ENCODE measurements at regions not wholly inside any gene's neighbourhood (a gene's known extent, or its start where the extent isn't known, plus 50 kb on each side); places are given as distances from the start of the nearest gene placed in this dataset.
"Not testable (repeated sequence)": the region's sequence is repeated elsewhere in the genome, so short reads cannot be mapped to it uniquely, and the experiment has no call there.

GRCh38 chr22:44628835-44629234 lies 73.2 kb upstream of the PRR5 start:
- no peak for DNase-seq

GRCh38 chr22:44628273-44628672 lies 73.7 kb upstream of the PRR5 start:
- no peak for DNase-seq

- DNase-seq: no peak
Observed at GRCh38 chr22:44627521-44628139, 74.4 kb upstream of the PRR5 start.

GRCh38 chr22:44625981-44626687 lies 75.9 kb upstream of the PRR5 start:
- no peak for DNase-seq

- no peak for DNase-seq
Observed at GRCh38 chr22:44625421-44625760, 76.6 kb upstream of the PRR5 start.

- no peak for DNase-seq
Observed at GRCh38 chr22:44624689-44625420, 77.1 kb upstream of the PRR5 start.

GRCh38 chr22:44623771-44624510 lies 78.1 kb upstream of the PRR5 start:
- no peak for DNase-seq

- DNase-seq: no peak
Observed at GRCh38 chr22:44622679-44623078, 79.3 kb upstream of the PRR5 start.

- no peak for DNase-seq
Observed at GRCh38 chr22:44622147-44622427, 79.9 kb upstream of the PRR5 start.

GRCh38 chr22:44621401-44622146 lies 80.4 kb upstream of the PRR5 start:
- DNase-seq: no peak

- no peak for DNase-seq
Observed at GRCh38 chr22:44620841-44621257, 81.2 kb upstream of the PRR5 start.

GRCh38 chr22:44620129-44620840 lies 81.7 kb upstream of the PRR5 start:
- DNase-seq: no peak

- not testable (repeated sequence) for DNase-seq
Observed at GRCh38 chr22:44619560-44620128, 82.4 kb upstream of the PRR5 start.

- DNase-seq: not testable (repeated sequence)
Observed at GRCh38 chr22:44618910-44619309, 83.1 kb upstream of the PRR5 start.

GRCh38 chr22:44618400-44618799 lies 83.6 kb upstream of the PRR5 start:
- DNase-seq: no peak

- no peak for DNase-seq
Observed at GRCh38 chr22:44617828-44618227, 84.2 kb upstream of the PRR5 start.

- DNase-seq: no peak
Observed at GRCh38 chr22:44616882-44617655, 84.9 kb upstream of the PRR5 start.

GRCh38 chr22:44616461-44616860 lies 85.5 kb upstream of the PRR5 start:
- DNase-seq: no peak

- DNase-seq: no peak
Observed at GRCh38 chr22:44615602-44616180, 86.3 kb upstream of the PRR5 start.

GRCh38 chr22:44615146-44615545 lies 86.9 kb upstream of the PRR5 start:
- no peak for DNase-seq

- no peak for DNase-seq
Observed at GRCh38 chr22:44613196-44613595, 88.8 kb upstream of the PRR5 start.
